H1 (cell line): ENCODE measurements at regions not wholly inside any gene's neighbourhood (a gene's known extent, or its start where the extent isn't known, plus 50 kb on each side); places are given as distances from the start of the nearest gene placed in this dataset.

Source experiments
- TF ChIP-seq, protein P1 (sequence below): IDR thresholded peaks from 2 replicates; pipeline ENCODE4 v1.6.1; 2011; ENCODE audit warnings: low read depth, mild to moderate bottlenecking, low read length; ENCODE audit not compliant: insufficient read depth

GRCh38 chr12:91897025-91897515, 248.6 kb downstream of the BTG1 start (continued):
- TF ChIP-seq, protein P1, sequence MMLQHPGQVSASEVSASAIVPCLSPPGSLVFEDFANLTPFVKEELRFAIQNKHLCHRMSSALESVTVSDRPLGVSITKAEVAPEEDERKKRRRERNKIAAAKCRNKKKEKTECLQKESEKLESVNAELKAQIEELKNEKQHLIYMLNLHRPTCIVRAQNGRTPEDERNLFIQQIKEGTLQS, result no peak
